ENCODE measurements at regions not wholly inside any gene's neighbourhood (a gene's known extent, or its start where the extent isn't known, plus 50 kb on each side); places are given as distances from the start of the nearest gene placed in this dataset.
A peak's percentile ranks its signal among the peaks of the same experiment; 100 is the strongest.
"Not testable (repeated sequence)": the region's sequence is repeated elsewhere in the genome, so short reads cannot be mapped to it uniquely, and the experiment has no call there.

DNA sequence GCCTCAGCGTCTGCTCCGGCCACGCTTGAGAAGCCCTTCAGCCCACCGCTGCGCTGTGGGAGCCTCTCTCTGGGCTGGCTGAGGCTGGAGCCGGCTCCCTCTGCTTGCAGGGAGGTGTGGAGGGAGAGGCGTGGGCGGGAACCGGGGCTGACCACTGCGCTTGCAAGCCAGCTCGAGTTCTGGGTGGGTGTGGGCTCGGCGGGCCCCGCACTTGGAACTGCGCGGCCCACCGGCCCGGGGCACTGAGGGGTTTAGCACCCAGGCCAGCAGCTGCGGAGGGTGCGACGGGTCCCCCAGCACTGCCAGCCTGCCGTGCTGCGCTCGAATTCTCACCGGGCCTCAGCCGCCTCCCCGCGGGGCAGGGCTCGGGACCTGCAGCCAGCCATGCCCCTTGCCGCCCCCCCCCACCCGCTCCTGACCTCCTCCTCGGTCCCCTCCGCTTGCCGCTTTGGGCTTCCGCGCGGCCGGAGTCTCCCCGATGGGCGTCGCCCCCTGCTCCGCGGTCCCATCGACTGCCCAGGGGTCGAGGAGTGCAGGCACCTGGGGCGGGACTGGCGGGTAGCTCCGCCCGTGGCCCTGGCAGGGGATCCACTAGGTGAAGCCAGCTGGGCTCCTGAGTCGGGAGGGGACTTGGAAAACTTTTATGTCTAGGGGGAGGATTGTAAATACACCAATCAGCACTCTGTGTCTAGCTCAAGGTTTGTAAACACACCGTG lies 106.7 kb downstream of the RAP2B start:
- DNase-seq (ENCODE audit: low spot score) = no peak

DNA sequence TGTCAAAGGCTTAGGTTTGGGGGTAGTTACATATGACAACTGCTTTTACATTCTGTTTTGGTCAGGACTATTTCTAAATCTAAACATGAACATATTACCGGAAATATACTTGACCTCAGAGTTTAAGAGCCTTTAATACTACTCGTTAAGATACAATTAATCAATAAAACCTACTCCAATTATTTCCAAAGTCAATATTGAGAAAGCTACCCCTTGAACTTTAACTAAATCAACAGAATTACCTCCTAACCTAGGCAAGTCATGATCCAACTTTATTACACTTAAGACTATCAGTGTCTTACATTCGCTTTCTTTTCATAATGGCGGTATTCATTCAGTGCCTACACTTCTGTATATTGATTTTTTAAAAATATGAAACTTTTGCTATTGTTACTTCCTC lies 107.7 kb downstream of the RAP2B start:
- no peak for DNase-seq (ENCODE audit: low spot score)

DNA sequence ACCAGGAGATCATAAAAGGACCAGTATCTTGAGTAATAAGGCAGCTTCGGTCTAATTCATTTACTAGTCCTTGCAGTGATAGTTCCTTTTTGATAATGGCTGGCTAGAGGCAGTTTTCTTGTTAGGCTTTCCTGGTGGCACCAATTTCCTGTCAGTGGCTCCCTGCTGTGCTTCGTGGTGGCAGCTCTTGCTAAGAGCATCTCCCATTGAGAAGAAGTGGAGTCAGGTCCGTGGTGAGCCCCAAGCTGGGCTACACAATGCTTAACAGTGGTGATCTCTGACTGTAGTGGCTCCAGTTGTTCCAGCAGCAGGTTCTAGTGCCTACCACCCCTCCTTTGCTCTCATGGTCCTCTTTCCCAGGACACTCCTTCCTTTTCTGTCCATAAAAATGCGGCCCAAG lies 111.2 kb downstream of the RAP2B start:
- no peak for DNase-seq (ENCODE audit: low spot score)

DNA sequence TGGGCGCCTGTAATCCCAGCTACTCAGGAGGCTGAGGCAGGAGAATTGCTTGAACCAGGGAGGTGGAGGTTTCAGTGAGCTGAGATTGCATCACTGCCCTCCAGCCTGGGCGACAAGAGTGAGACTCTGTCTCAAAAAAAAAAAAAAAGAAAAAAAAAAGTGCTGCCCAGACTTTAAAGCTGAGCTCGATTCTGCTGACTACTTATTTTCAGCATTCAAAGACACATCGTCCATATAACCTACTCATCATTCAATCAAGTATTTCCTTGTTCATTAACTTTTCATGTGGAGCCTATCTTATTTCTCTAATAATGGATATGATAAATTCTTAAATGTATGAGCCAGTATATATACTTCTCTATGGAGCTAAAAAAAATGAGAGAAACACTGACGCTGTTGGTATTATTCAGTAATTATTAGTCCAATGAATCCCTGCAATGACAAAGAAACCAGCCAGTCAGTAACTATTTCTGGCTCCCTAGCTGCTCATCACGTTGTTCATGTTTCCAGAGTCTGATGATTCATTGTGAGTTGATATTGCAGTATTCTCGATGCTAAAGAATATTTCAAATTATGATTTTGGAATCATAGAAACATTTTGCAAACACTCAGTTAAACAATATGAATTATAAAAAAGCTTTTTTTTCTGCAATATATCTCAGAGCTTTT lies 111.9 kb downstream of the RAP2B start:
- no peak for DNase-seq (ENCODE audit: low spot score)

DNA sequence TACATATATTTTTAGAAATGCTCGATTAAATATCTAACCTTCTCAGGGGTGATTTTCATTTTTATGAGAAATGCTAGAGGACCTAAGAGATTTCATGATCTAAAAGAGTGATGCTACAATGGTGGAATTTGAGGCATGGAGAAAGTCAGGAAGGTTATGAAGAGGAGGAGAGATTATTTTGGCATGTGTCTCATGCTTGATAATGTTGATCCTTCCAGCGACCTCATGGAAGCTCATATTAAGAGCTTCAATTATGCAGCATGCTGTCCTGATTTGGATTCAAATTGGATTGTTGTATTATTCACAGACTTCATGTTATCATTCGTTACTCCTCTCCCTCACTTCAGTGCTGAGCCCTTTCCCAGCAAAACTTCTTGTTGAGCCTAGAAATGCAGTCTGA lies 112.5 kb downstream of the RAP2B start:
- DNase-seq (ENCODE audit: low spot score) = no peak

DNA sequence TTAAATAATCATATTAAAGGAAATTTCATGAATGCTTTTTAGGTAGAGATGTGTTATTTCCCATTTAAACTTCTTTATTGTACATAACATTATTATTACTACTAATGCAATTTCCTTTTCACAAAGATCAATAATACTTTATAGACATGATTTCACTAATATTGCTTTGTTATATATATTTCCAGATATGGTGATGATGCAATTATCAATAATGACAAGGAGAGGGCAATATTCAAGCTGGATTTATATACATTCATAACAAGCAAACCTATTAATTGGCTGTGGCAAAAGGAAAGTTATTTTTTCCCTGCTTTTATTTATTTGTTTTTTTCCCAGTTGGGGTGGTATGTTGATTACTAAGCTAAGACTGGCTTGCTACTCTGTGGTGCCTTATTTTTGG lies 113.5 kb downstream of the RAP2B start:
- DNase-seq (ENCODE audit: low spot score) = no peak

DNA sequence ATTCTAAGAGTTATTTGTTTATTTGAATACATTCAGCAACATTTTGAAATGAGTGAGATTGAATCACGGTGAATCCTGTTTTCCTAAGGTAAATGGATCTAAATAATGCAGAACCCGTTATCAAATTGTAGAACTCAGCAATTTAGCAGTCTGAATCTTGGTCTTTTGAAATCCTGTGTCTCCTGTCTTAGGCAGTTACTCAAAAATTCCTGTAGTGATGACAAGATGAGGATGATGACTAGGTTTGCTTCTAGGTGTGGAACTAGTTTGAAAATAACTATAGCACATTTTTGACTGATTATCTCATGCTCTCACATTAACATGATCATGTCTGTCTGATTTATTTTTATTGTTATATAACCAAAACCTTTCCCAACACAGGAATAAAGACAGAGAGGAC lies 115.0 kb downstream of the RAP2B start:
- DNase-seq (ENCODE audit: low spot score) = no peak

DNA sequence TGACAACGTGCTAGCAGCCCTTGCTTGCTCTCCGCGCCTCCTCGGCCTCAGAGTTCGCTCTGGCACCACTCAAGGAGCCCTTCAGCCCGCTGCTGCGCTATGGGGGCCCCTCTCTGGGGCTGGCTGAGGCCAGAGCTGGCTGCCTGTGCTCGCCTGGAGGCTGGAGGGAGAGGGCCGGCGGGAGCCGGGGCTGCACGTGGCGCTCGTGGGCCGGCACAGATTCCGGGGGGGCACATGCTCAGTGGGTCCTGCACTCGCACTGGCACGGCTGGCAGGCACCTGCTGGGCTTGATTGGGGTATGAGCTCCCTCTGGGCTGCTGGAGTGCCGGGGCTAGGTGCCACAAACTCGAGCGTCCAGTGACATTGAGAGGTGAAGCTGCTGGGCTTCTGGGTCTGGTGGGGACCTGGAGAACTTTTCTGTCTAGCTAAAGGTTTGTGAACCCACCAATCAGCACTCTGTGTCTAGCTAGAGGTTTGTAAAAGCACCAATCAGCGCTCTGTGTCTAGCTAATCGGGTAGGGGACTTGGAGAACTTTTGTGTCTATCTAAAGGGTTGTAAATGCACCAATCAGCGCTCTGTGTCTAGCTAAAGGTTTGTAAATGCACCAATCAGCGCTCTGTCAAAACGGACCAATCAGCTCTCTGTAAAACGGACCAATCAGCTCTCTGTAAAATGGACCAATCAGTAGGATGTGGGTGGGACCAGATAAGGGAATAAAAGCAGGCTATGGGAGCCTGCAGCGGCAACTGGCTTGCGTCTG lies 119.4 kb downstream of the RAP2B start:
- not testable (repeated sequence) for DNase-seq (ENCODE audit: low spot score)

DNA sequence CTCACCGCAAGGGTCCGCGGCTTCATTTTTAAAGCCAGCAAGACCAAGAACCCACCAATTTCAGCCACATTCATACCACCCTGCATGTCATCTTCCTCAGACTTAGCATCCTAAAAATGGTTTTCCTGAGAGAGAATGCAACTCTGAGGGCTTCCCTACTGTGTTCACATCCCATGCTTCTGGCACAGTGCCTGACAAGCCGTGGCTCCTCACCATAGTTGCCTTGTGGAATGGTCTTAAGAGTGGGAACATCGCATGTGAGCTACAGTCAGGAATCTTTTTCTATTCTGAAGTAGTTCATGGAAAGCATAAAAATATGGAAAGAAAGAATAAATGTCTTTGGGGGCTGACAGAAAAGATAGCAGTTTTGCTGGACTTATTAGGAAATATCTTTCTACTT lies 120.3 kb downstream of the RAP2B start:
- DNase-seq (ENCODE audit: low spot score) = no peak

DNA sequence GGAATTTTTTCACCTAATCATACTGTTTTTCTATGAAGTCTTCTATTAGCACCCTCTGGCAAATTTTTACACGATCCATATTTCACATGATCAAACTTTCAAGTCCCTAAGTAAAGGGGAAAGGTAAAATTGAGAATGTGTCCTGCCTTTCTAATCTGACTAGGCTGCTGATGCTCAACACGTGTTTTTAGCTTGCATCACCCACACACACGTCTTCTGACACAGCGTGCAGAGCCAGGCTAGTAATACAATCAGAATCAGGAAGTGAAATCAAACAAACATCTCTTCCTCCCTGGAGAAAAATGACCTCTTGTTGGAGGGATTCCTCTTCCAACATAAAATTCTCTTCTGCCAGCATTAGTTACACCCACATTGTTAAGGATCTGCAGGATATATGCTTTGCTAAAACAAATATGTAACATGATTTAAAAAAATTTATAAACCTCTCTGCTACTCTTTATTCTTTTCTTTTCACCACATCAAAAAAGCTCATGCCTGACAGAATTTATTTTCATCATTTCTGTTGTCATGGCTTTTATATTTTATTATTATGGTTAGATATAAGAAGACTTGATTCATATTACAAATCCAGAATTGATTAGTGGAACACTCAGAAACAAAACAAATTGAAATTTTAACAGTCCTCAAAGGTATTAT lies 122.4 kb downstream of the RAP2B start:
- DNase-seq (ENCODE audit: low spot score) = peak; percentile 53

DNA sequence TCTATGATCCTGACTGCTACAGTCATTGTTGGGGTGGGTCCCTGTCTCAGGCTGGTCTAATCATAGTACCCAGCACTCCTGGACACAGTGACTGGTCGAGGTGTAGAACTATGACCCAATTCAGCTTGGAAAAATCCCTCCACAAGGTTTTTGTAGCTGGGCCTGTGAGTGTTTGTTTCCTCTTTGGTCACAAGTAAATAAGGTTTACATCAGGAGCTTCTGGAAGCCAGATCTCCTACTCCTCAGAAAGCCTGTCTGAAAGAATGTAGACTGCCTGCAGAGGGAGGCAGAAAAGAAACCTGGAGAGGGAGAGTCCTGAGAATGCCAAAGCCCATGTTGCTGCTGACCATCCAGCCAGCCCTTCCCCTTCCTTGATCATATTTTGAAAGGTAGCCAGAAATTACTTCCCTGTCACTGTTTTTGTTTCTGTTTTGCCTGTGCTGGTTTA lies 123.2 kb downstream of the RAP2B start:
- DNase-seq (ENCODE audit: low spot score) = peak; percentile 47

DNA sequence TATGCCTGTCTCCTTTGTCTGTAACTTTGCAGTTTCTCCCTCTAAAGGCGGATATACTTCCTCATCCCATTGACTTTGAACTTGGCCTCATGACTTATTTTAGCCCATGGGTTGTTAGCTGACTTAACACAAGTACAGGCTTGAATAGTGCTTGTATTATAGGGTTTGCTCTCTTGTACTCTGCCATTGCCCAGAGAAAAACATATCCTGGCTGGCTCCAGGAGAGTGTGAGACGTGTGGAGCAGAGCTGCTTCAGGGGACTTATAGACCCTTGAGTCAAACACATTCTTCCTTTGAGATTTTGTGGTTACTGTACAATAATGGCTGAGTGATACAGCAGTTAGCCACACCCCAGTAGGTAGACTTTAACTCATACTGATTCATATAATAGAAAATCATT lies 124.0 kb downstream of the RAP2B start:
- DNase-seq (ENCODE audit: low spot score) = no peak

DNA sequence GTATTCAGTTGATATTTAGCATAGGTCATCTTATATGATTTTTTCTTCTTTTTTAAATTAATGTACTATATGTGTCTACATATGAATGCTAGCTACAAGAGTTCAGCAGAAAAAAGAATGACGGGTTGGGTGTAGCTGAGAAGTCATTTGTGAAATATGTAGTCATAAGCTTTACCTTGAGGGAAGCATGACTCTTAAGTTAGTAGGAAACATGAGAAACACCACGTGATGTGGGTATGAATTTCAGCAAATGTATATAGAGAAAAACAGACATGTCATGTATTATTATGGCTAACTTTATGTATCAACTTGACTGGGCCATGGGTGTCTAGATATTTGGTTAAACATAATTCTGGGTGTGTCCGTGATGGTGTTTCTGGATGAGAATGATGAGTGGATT lies 125.0 kb downstream of the RAP2B start:
- DNase-seq (ENCODE audit: low spot score) = no peak

DNA sequence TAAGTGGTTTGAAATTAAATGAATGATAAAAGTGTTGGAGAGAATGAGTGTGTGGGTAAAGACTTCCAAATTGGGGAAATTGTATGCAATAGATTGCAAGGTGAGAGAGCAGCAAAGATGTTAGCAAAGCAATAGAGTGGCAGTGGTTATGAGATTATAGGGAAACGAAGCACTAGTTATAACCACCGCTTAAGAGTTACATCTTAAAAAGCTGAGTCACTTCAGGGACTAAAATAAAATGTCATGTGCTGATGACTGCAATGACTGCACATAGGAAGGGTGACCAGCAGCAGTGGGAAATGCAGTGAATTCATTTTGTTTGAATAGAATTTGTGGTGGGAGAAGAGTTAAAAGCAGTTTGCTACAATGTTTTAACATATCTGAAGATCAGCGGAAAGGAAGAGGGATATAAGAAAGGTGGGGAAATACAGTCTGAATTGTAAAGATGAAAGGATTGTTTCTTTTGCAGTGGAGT lies 127.3 kb downstream of the RAP2B start:
- no peak for DNase-seq (ENCODE audit: low spot score)

DNA sequence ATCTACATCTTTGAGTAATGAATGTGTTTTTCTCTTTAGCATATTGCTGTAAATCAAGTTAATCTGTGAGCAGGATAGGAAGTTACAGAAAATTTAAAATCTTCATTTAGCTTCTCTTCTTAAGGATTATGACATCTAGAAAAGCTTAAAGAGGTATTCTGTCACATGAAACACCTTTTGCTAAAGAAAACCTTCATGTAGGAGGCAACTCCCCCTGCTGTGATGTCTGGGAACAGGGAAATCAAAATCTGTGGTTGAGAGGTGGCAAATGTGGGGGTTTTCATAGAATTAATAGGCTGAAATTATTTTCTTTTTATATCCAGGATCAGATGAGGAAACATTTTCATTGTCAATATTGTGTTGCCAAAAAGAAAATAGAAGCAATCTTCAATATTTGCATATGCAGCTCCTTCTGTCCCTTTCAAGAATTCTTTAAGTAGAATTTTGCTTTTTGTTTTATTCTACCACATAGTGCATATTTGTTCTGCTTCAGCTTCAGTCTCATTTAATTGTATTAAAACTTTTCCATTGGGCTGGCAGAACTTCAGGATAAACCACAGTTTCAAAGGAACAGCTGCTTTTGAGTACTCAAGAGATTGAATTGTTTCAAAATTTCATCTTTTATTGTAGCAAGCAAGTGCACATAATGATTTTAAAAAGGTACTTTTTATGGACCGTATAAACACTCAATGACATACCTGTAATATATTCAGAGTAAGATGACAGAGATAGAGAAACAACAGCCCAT lies 128.4 kb downstream of the RAP2B start:
- peak; percentile 38 for DNase-seq (ENCODE audit: low spot score)

DNA sequence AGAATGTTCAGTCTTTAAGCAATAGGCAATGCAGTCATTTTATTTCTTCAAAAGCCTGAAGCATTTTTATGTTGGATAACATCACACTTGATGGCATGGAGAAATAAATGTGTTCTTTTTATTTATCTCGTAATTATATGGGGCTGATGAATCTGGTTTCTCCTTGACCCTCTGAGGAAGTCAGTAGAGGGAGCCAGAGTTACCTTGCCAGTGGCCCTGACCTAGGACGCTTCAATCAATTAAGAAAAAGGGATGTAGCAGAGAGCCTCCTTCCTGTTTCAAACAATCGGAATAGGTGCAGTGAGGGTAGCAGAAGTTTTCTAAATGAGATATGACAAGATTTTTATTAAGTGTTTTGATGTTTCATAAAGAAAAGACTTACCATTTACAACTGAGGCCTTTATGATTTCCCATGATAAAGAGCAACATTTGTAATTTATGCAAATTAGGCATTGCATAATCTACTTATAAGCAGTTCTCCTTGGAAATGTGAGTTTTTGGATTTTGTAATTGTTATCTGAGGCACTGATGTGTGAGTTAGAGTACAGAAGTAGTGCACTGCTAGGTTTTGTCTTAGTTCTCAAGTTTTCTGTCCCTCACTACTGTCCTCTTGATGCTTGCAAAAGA lies 129.1 kb downstream of the RAP2B start:
- DNase-seq (ENCODE audit: low spot score) = peak; percentile 65

DNA sequence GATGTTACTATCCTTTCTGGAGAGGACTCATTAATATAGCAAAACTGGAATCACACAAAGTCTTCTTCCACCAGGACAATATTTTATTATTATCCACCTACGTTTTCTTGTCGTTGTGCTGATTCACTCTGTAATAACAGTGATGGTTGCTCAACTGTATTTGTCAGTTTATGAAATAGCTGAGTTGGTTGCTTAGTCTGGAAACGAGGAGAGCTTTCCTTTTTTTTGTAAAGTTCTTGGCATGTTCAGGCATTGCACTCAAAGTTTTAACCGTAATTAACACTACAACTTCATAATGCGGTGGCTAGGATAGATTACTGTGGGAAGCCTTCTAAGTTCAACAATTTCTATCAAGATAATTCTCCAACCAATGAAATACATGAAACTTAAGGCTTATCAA lies 131.2 kb downstream of the RAP2B start:
- DNase-seq (ENCODE audit: low spot score) = no peak

DNA sequence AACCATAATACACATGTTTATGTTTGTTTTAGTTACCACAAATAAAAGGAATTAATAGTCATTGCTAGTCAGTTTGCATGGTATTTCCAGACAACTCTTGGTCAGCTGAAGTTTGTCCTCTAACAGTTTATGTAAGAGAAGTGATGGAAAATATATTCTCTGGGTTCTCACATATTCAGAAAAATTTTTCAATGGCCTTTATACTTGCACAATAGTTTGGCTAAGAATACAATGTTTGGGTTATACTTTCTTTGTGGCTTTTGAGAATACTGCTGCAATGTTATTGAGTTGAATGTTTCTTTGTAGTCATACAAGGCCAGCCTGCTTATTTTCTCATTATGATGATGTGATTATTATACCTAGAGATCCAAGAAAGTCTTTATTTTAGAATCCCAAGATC lies 133.9 kb downstream of the RAP2B start:
- no peak for DNase-seq (ENCODE audit: low spot score)

DNA sequence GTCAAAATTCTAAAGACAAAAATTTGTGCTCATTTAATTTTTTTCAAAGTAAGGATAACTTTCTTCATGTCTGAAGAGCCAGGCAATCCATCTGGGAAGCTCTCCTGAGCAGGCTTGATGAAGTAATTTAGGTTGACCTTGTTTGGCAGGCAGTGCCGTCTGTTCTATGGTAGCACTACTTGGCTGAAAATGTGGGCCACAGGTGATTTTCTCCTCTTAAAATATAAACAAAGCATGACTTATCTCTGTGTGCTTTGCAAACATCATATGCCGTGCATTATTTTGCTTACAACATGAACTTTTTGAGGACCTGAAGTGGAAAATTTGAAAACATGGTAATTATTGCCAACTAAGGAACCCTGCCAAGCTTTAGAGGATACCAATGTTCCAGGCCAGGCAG lies 143.2 kb downstream of the RAP2B start:
- DNase-seq (ENCODE audit: low spot score) = no peak

DNA sequence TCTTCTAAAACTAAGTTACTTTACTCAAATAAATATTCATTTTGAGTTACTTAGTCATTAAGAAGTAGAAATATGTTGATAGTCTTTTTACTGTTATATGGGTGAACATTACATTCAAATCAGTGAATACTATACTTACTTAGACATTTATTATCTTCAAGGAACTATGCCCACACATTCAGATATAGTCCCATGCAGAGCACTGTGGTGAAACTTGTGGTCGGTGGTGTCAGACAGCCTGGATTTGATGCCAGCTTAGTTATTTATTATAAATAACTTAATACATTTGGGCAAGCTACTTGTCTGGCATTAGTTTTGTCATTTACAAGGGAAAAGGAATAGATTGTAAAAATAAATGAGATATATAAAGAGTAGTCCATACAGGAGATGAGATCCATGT lies 149.5 kb downstream of the RAP2B start:
- no peak for DNase-seq (ENCODE audit: low spot score)

Data from HT-29 (cell line).